ENCODE measurements at regions not wholly inside any gene's neighbourhood (a gene's known extent, or its start where the extent isn't known, plus 50 kb on each side); places are given as distances from the start of the nearest gene placed in this dataset.

DNA sequence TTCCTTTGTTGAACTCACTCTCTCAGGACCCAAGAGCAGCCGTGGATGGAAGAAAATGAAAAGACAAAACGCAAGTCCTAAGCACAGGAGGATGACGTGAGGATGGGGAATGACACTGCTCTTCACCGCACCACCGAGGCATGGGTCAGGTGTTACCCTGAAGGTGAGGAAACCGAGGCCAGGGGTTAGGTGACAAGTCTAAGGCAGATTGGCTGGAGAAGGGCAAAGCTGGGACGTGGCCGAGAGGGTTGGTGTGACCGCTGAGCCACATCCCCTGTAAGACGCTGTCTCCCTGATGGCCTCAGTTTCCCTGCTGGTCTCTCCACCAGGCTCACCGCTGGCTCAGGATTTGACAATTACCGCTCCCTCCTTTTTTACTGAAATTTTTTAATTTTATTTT lies 284.4 kb downstream of the CTTN start:
- no peak for DNase-seq (ENCODE audit: low read depth)
- H3K4me3 ChIP-seq (ENCODE audit: low read length), result no peak overlapping the region
- TF ChIP-seq, protein P1, sequence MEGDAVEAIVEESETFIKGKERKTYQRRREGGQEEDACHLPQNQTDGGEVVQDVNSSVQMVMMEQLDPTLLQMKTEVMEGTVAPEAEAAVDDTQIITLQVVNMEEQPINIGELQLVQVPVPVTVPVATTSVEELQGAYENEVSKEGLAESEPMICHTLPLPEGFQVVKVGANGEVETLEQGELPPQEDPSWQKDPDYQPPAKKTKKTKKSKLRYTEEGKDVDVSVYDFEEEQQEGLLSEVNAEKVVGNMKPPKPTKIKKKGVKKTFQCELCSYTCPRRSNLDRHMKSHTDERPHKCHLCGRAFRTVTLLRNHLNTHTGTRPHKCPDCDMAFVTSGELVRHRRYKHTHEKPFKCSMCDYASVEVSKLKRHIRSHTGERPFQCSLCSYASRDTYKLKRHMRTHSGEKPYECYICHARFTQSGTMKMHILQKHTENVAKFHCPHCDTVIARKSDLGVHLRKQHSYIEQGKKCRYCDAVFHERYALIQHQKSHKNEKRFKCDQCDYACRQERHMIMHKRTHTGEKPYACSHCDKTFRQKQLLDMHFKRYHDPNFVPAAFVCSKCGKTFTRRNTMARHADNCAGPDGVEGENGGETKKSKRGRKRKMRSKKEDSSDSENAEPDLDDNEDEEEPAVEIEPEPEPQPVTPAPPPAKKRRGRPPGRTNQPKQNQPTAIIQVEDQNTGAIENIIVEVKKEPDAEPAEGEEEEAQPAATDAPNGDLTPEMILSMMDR (IDR thresholded peaks at IDR 0.05; ENCODE audit: insufficient read depth, low read depth, low read length, missing control alignments), result no peak

DNA sequence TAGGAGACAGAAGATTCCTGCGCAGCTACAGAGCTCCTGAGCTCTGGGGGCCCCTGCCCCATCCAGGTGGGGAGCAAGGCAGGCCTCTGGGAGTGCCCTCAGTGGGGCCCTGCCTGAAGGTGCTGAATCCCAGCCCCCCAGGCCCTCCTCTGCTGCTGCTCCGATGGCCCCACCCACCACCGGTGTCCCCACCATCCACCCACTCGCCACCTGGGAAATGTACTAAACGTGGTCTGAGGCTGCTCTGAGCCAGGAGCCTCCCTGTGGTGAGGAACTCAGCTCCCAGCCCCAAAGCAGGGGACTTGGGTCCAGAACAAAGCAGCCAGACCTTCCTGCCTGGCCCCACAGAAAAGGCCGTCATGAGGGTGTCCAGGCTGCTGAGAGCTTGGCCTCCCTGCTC lies 289.4 kb downstream of the CTTN start:
- no peak overlapping the region for H3K4me3 ChIP-seq (ENCODE audit: low read length)
- no peak for DNase-seq (ENCODE audit: low read depth)
- TF ChIP-seq, protein P1 (IDR thresholded peaks at IDR 0.05; ENCODE audit: insufficient read depth, low read depth, low read length, missing control alignments), result no peak

DNA sequence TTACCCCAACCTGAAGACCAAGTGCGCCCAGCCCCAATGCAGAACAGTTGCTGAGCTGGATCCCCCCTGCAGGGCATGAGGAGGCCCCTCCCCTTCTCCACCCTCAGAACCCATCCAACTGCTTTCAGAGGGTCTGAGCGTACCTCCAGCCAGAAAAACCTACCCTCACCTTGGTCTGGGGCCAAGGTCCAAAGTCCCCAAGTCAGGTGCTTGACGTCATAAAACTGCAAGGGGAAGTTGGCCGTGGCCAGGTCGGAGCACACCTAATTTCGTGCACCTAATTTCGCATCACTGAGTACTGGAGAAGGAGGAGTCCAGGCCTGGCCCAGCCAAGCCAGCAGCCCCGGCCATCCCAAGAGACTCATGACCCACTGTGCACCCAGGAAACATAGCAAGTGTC lies 289.8 kb downstream of the CTTN start:
- H3K4me3 ChIP-seq (ENCODE audit: low read length), result no peak overlapping the region
- TF ChIP-seq, protein P1 (IDR thresholded peaks at IDR 0.05; ENCODE audit: insufficient read depth, low read depth, low read length, missing control alignments), result no peak
- no peak for DNase-seq (ENCODE audit: low read depth)

DNA sequence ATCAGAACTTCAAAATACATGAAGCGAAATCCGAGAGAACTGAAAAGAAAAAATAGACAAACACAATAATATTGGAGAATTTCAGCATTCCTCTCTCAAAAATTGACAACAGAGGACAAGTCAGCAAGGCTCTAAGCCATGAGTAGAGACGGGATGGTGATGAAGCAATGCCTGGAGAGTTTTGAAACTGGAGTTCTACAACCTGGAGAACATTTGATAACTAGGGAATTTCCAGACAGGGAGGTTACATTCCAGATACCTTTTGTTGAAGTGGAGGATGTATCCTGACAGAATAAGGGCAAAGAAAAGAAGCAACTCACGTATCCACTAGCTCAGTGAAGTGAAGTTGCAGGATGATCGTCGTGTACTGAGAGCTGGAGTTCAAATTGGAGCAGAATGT lies 291.4 kb downstream of the CTTN start:
- TF ChIP-seq, protein P1 (IDR thresholded peaks at IDR 0.05; ENCODE audit: insufficient read depth, low read depth, low read length, missing control alignments), result no peak
- DNase-seq (ENCODE audit: low read depth), result peak; percentile 2
- no peak overlapping the region for H3K4me3 ChIP-seq (ENCODE audit: low read length)

DNA sequence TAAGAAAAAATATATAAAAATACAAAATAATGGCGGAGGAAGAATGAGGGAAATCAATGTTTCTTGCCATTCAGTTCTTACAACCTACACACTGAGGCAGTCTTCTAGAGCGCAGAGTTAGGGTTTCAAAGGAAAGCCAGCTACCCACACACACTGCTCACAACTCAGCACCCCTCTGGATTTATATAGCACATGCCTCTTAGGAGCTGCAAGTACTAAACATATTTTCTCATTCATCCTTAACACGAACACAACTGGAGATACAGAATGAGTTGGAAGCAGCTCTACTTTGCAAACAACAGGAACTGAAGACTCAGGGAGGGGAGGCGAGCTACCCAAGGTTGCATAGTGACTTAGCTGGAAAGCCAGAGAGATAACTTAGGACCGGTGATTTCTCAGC lies 293.8 kb downstream of the CTTN start:
- no peak for DNase-seq (ENCODE audit: low read depth)
- no peak overlapping the region for H3K4me3 ChIP-seq (ENCODE audit: low read length)
- TF ChIP-seq, protein P1 (IDR thresholded peaks at IDR 0.05; ENCODE audit: insufficient read depth, low read depth, low read length, missing control alignments), result no peak

DNA sequence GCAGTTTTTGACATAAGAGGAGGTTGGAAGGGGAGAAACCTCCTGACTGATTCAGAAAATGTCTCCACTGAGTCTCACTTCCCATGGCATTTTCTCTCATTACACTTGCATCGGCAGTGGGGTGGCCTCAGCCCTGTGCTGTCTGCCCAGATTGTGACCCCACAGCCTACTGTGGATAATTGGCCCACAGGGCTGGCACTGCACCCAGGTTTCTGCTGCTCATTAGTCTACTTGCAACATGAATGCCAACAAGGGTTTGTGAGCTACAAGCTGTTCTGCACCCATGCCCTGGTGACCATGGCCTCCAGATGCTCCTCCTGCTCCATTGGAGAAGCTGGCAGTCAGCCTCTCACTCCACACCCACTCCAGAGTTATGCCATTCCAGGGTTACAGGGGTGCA lies 296.0 kb downstream of the CTTN start:
- H3K4me3 ChIP-seq (ENCODE audit: low read length), result no peak overlapping the region
- no peak for DNase-seq (ENCODE audit: low read depth)
- TF ChIP-seq, protein P1 (IDR thresholded peaks at IDR 0.05; ENCODE audit: insufficient read depth, low read depth, low read length, missing control alignments), result no peak

DNA sequence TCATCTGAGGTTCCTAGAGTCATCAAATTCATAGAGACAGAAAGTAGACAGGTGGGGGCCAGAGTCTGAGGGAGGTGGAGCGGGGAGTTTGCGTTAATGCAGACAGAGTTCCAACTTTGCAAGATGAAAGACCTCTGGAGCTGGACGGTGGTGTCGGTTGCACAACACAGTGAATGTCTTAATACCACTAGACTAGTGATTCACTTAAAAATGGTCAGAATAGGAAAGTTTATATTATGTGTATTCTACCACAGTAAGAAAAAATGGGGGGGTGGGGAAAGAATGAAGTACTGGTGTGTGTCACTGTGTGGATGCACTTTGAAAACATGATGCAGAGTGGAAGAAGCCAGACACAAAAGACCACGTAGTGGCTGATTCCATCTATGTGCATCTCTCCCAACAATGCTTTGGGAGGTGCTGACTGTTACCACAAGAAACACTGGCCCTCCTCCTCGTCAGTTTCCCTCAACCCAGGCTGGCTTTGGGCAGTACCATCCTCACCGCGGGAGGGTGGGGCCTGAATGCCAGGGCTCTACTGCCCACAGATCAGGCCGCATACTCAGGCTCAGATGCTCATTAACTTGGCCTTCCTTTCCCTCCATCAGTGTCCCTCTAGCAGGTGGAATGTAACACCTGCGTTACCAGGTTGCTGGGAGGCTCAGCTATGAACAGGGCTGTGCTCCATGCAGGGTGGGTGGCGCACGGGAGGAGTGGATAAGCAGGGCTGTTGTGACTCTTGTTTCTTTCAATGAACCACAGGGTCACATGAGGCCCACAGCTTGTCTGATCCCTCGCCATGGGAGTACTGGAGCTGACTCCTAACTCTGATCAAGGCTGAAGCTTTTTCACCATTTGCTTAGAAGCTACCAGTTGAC lies 297.0 kb downstream of the CTTN start:
- no peak for DNase-seq (ENCODE audit: low read depth)
- TF ChIP-seq, protein P1 (IDR thresholded peaks at IDR 0.05; ENCODE audit: insufficient read depth, low read depth, low read length, missing control alignments), result no peak
- H3K4me3 ChIP-seq (ENCODE audit: low read length), result no peak overlapping the region

Measured in epithelial cell of esophagus (primary cell).